Stimulated activated naive CD8-positive, alpha-beta T cell treated with anti-CD3 and anti-CD28 coated beads, Interleukin-15, Interleukin-2, amounts not matched to agents 100 ng/mL and 50 ng/mL, for 24 hours (primary cell): ENCODE measurements at regions not wholly inside any gene's neighbourhood (a gene's known extent, or its start where the extent isn't known, plus 50 kb on each side); places are given as distances from the start of the nearest gene placed in this dataset.
A peak's percentile ranks its signal among the peaks of the same experiment; 100 is the strongest.

Experiments used
- H3K27ac Mint-ChIP-seq: one replicate; pipeline ENCODE4 v1.8.0; 2021; ENCODE audit warnings: mild to moderate bottlenecking, mixed read lengths
- H3K27me3 Mint-ChIP-seq: one replicate; pipeline ENCODE4 v1.8.0; 2021; ENCODE audit warnings: mixed read lengths
- H3K36me3 Mint-ChIP-seq: one replicate; pipeline ENCODE4 v1.8.0; 2021; ENCODE audit warnings: low read depth, mixed read lengths
- H3K4me1 Mint-ChIP-seq: one replicate; pipeline ENCODE4 v1.8.0; 2021; ENCODE audit warnings: low read depth, mixed read lengths
- H3K4me3 Mint-ChIP-seq: one replicate; pipeline ENCODE4 v1.8.0; 2021; ENCODE audit warnings: mild to moderate bottlenecking, mixed read lengths
- H3K9me3 Mint-ChIP-seq: one replicate; pipeline ENCODE4 v1.8.0; 2021; ENCODE audit warnings: mixed read lengths

GRCh38 chr22:47547239-47547661 is 784.8 kb downstream of the TBC1D22A start:
- Mint-ChIP-seq H3K27ac (no peak overlapping the region), H3K27me3 (no peaks in the 10 kb centered on the region), H3K4me1 (no peaks in the 10 kb centered on the region), H3K36me3 (no peaks in the 10 kb centered on the region), H3K9me3 (no peaks in the 10 kb centered on the region), H3K4me3 (no peak overlapping the region)

DNA sequence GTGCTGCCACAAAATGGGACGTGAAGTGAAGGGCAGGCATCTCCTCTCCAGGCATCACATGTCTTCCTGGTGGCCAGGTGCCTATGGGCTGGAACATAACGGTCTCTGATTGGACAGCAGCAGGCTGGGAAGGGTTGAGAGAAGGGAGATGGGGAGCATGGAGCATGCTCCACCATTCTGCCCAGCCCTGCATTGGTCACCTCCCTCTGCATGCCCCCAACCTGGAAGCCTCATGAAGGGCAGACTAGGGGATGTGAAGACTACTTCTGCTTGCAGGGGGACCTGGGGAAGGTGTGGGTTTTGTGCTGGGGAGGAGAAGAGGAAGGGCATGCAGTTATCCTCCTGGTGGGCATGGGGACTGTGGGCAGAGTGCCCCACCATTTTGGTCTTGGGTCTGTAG is 782.2 kb downstream of the TBC1D22A start:
- Mint-ChIP-seq H3K27ac (no peak overlapping the region), H3K4me3 (no peak overlapping the region), H3K4me1 (no peaks in the 10 kb centered on the region), H3K27me3 (no peaks in the 10 kb centered on the region), H3K36me3 (no peaks in the 10 kb centered on the region), H3K9me3 (no peaks in the 10 kb centered on the region)

- H3K27me3 Mint-ChIP-seq, result no peaks in the 10 kb centered on the region
- H3K9me3 Mint-ChIP-seq, result no peaks in the 10 kb centered on the region
- no peaks in the 10 kb centered on the region for H3K4me1 Mint-ChIP-seq
- no peak overlapping the region for H3K27ac Mint-ChIP-seq
- H3K36me3 Mint-ChIP-seq, result no peaks in the 10 kb centered on the region
- H3K4me3 Mint-ChIP-seq, result no peak overlapping the region
Measured at GRCh38 chr22:47543447-47543846, 781.0 kb downstream of the TBC1D22A start.

GRCh38 chr22:47540011-47540410 is 777.6 kb downstream of the TBC1D22A start:
- Mint-ChIP-seq H3K9me3 (peaks cover 5% of the 10 kb centered on the region), H3K27ac (no peak overlapping the region), H3K27me3 (no peaks in the 10 kb centered on the region), H3K36me3 (no peaks in the 10 kb centered on the region), H3K4me3 (no peak overlapping the region), H3K4me1 (no peaks in the 10 kb centered on the region)

GRCh38 chr22:47539374-47539773 is 776.9 kb downstream of the TBC1D22A start:
- Mint-ChIP-seq H3K4me1 (no peaks in the 10 kb centered on the region), H3K27ac (no peak overlapping the region), H3K36me3 (no peaks in the 10 kb centered on the region), H3K9me3 (peaks cover 5% of the 10 kb centered on the region), H3K4me3 (no peak overlapping the region), H3K27me3 (no peaks in the 10 kb centered on the region)

DNA sequence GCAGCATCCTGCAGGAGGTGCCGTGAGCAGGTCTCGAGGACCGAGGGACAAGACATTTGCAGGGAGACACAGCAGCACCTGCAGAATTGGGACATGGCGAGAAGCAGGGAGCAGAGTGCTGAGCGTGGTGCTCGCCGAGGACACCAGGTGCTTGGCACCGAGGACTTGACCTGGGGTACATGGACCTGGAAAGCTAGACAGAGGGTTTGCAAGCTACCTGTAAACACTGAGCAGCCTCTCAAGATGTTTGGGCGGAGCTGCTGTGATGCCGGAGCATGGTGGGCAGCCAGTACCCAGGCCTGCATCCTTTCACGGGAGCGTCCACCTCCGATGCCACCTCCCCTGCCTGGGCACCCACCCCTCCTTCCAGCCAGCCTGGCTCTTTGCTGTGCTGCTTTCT is 773.2 kb downstream of the TBC1D22A start:
- Mint-ChIP-seq H3K27ac (no peak overlapping the region), H3K4me1 (no peaks in the 10 kb centered on the region), H3K27me3 (no peaks in the 10 kb centered on the region), H3K9me3 (peaks cover 5% of the 10 kb centered on the region), H3K4me3 (no peak overlapping the region), H3K36me3 (no peaks in the 10 kb centered on the region)

DNA sequence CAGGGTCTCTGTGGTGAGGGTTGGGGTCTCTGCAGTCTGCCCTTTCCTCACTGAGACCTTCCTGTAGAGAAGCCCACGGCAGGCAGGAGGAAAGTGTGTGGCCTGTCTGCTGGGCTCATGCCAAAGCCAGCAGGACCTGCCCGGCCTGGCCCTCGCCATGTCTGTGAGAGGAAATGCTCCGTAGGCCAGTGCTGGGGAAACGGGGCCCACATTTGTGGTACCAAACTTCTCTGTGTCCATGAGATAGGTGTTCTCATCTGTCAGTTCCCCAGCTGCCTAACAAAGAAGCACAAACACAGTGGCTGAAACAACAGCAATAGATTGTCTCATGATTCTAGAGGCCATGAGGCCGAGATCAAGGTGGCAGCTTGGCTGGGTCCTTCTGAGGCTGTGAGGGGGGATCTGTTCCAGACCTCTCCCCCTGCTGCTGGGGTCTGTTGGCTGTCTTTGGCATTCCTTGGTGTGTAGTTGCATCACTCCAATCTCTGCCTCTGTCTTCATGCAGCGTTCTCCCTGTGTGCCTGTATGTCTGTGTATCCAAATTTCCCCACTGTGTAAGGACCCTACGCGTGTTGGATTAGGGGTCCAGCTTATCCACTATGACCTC is 772.5 kb downstream of the TBC1D22A start:
- no peak overlapping the region for H3K4me3 Mint-ChIP-seq
- no peaks in the 10 kb centered on the region for H3K36me3 Mint-ChIP-seq
- H3K27me3 Mint-ChIP-seq, result no peaks in the 10 kb centered on the region
- H3K4me1 Mint-ChIP-seq, result no peaks in the 10 kb centered on the region
- H3K27ac Mint-ChIP-seq, result no peak overlapping the region
- H3K9me3 Mint-ChIP-seq, result peaks cover 5% of the 10 kb centered on the region

GRCh38 chr22:47533961-47534803 is 771.7 kb downstream of the TBC1D22A start:
- Mint-ChIP-seq H3K27ac (no peak overlapping the region), H3K4me3 (no peak overlapping the region), H3K36me3 (no peaks in the 10 kb centered on the region), H3K9me3 (peaks cover 5% of the 10 kb centered on the region), H3K27me3 (no peaks in the 10 kb centered on the region), H3K4me1 (no peaks in the 10 kb centered on the region)

- Mint-ChIP-seq H3K36me3 (no peaks in the 10 kb centered on the region), H3K4me3 (no peak overlapping the region), H3K27me3 (peaks cover 26% of the 10 kb centered on the region), H3K27ac (no peak overlapping the region), H3K4me1 (no peaks in the 10 kb centered on the region), H3K9me3 (no peaks in the 10 kb centered on the region)
Measured at GRCh38 chr22:47517062-47517461, 754.6 kb downstream of the TBC1D22A start.

- no peak overlapping the region for H3K4me3 Mint-ChIP-seq
- no peaks in the 10 kb centered on the region for H3K36me3 Mint-ChIP-seq
- H3K27me3 Mint-ChIP-seq, result peaks cover 26% of the 10 kb centered on the region
- no peaks in the 10 kb centered on the region for H3K4me1 Mint-ChIP-seq
- H3K27ac Mint-ChIP-seq, result no peak overlapping the region
- H3K9me3 Mint-ChIP-seq, result no peaks in the 10 kb centered on the region
Measured at GRCh38 chr22:47515384-47516125, 753.1 kb downstream of the TBC1D22A start.

- H3K27me3 Mint-ChIP-seq, result peaks cover 14% of the 10 kb centered on the region
Measured at GRCh38 chr22:47512617-47513016, 750.2 kb downstream of the TBC1D22A start.

GRCh38 chr22:47504962-47505361 is 742.5 kb downstream of the TBC1D22A start:
- H3K4me3 Mint-ChIP-seq, result no peak overlapping the region
- no peak overlapping the region for H3K27ac Mint-ChIP-seq
- no peaks in the 10 kb centered on the region for H3K4me1 Mint-ChIP-seq
- H3K27me3 Mint-ChIP-seq, result peaks cover 16% of the 10 kb centered on the region
- H3K9me3 Mint-ChIP-seq, result peaks cover 19% of the 10 kb centered on the region
- no peaks in the 10 kb centered on the region for H3K36me3 Mint-ChIP-seq

More at GRCh38 chr22:47512617-47513016, 750.2 kb downstream of the TBC1D22A start:
- Mint-ChIP-seq H3K4me3 (no peak overlapping the region), H3K27ac (no peak overlapping the region), H3K9me3 (no peaks in the 10 kb centered on the region), H3K4me1 (no peaks in the 10 kb centered on the region), H3K36me3 (no peaks in the 10 kb centered on the region)

- Mint-ChIP-seq H3K4me1 (peaks cover 15% of the 10 kb centered on the region), H3K9me3 (peaks cover 41% of the 10 kb centered on the region), H3K27me3 (peaks cover 10% of the 10 kb centered on the region), H3K4me3 (no peak overlapping the region), H3K27ac (no peak overlapping the region), H3K36me3 (peaks cover 7% of the 10 kb centered on the region)
Measured at GRCh38 chr22:47498969-47499495, 736.6 kb downstream of the TBC1D22A start.

DNA sequence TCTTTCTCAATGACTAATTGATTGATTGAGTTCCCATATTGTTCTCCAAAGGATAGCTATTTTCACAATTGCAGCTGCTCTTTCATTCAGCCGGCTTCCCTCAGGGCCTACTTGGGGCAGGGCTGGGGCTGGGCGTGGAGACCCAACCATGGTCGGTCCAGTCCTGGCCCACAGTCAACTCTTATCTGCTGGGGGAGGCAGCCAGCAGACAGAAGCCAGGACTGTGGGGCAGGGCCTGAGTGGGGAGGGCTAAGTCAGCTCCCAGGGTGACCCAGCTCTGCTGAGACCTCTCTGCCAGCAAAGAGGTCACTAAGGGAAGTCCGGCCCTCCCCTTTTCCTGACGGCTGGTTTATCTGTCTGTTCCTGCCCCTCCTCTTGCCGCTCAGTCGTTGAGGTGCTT is 735.2 kb downstream of the TBC1D22A start:
- Mint-ChIP-seq H3K4me1 (peaks cover 16% of the 10 kb centered on the region), H3K36me3 (peaks cover 7% of the 10 kb centered on the region), H3K27me3 (peaks cover 7% of the 10 kb centered on the region), H3K4me3 (no peak overlapping the region), H3K9me3 (peaks cover 46% of the 10 kb centered on the region), H3K27ac (no peak overlapping the region)

GRCh38 chr22:47495110-47495509 is 732.7 kb downstream of the TBC1D22A start:
- Mint-ChIP-seq H3K27me3 (peaks cover 4% of the 10 kb centered on the region), H3K36me3 (peaks cover 7% of the 10 kb centered on the region), H3K9me3 (peaks cover 31% of the 10 kb centered on the region), H3K4me1 (peaks cover 16% of the 10 kb centered on the region), H3K27ac (peak overlapping the region; percentile 53), H3K4me3 (no peak overlapping the region)
